Keratinocyte (primary cell): ENCODE measurements at regions not wholly inside any gene's neighbourhood (a gene's known extent, or its start where the extent isn't known, plus 50 kb on each side); places are given as distances from the start of the nearest gene placed in this dataset.

Source experiments
- CTCF ChIP-seq, 3 experiments: IDR thresholded peaks in 1 of 3; conservative IDR thresholded peaks in 1 of 3; optimal IDR thresholded peaks in 1 of 3; 2 replicates in 2 of 3; 3 replicates in 1 of 3; pipeline versions ENCODE3 to v1.5.1; 2011; ENCODE audit warnings: low read length in 3 of 3, mild to moderate bottlenecking in 3 of 3, moderate library complexity in 2 of 3, control low read depth in 1 of 3, inconsistent platforms in 1 of 3; ENCODE audit not compliant: insufficient read depth in 2 of 3; ENCODE audit errors: extremely low read depth in 1 of 3
- EZH2 ChIP-seq: IDR thresholded peaks from one replicate; pipeline ENCODE4 v1.6.1; 2012; ENCODE audit warnings: inconsistent platforms, mild to moderate bottlenecking, low read length, moderate library complexity

DNA sequence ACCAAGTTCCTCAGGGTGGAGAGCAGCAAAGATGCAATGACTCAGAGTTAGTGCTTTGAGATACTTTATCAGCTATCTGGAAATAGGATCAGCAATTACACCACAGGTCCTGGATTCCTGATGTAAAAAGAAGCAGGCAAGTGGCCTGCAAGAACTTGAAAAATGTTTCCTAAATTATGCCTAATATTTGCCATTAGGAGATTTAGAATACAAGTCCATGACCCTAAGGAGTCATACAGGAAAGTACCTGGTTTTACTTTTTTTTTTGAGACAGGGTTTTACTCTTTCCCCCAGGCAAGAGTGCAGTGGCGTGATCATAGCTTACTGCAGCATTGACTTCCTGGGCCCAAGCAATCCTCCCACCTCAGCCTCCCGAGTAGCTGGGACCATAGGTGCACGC is 78.8 kb upstream of the CRBN start:
- no peak for TF ChIP-seq CTCF (optimal IDR thresholded peaks at IDR 0.05 in 1 of 3, IDR thresholded peaks at IDR 0.05 in 1 of 3, conservative IDR thresholded peaks at IDR 0.05 in 1 of 3; ENCODE audit: extremely low read depth in 1 of 3, insufficient read depth in 2 of 3, low read length in 3 of 3)
- TF ChIP-seq EZH2 = no peak
